ENCODE measurements at regions not wholly inside any gene's neighbourhood (a gene's known extent, or its start where the extent isn't known, plus 50 kb on each side); places are given as distances from the start of the nearest gene placed in this dataset.

GRCh38 chr5:21694567-21694966, 1158.6 kb downstream of the CDH12 start:
- CTCF ChIA-PET = interaction anchor here (0.8 kb wide), 1 partner anchor 41 kb away, joined by 4 read pairs; no protein-coding TSS in a partner anchor
- POLR2A ChIA-PET = no interaction called here
- no peaks in the 10 kb centered on the region for H3K27me3 Mint-ChIP-seq
- ATAC-seq (no peak), DNase-seq (no peak)
- no peaks in the 10 kb centered on the region for H3K4me1 Mint-ChIP-seq
- H3K4me3 Mint-ChIP-seq = no peak overlapping the region
- H3K36me3 Mint-ChIP-seq (ENCODE audit: low read depth) = no peaks in the 10 kb centered on the region
- no peak overlapping the region for H3K27ac Mint-ChIP-seq
- peaks cover 8% of the 10 kb centered on the region for H3K9me3 Mint-ChIP-seq (ENCODE audit: low read depth)
- intact Hi-C loops (cut with DNase I, micrococcal nuclease) = no loop called here

GRCh38 chr5:21693591-21693990, 1159.6 kb downstream of the CDH12 start:
- Mint-ChIP-seq H3K36me3 (ENCODE audit: low read depth) (no peaks in the 10 kb centered on the region), H3K27me3 (no peaks in the 10 kb centered on the region), H3K4me1 (no peaks in the 10 kb centered on the region), H3K27ac (no peak overlapping the region), H3K4me3 (no peak overlapping the region), H3K9me3 (ENCODE audit: low read depth) (peaks cover 7% of the 10 kb centered on the region)
- no peak for ATAC-seq
- DNase-seq = no peak
- CTCF ChIA-PET = no interaction called here
- POLR2A ChIA-PET = no interaction called here
- intact Hi-C loops (cut with DNase I, micrococcal nuclease) = no loop called here

- DNase-seq = no peak
- Mint-ChIP-seq H3K27me3 (no peaks in the 10 kb centered on the region), H3K9me3 (ENCODE audit: low read depth) (peaks cover 4% of the 10 kb centered on the region), H3K4me3 (no peak overlapping the region), H3K36me3 (ENCODE audit: low read depth) (no peaks in the 10 kb centered on the region), H3K27ac (no peak overlapping the region), H3K4me1 (no peaks in the 10 kb centered on the region)
- intact Hi-C loops (cut with DNase I, micrococcal nuclease) = no loop called here
- CTCF ChIA-PET = no interaction called here
- POLR2A ChIA-PET = no interaction called here
- no peak for ATAC-seq
Measured at GRCh38 chr5:21689587-21689986, 1163.6 kb downstream of the CDH12 start.

- intact Hi-C loops (cut with DNase I, micrococcal nuclease) = no loop called here
- DNase-seq (no peak), ATAC-seq (no peak)
- no peaks in the 10 kb centered on the region for H3K4me1 Mint-ChIP-seq
- ChIA-PET CTCF (no interaction called here), POLR2A (no interaction called here)
- H3K9me3 Mint-ChIP-seq (ENCODE audit: low read depth) = peaks cover 6% of the 10 kb centered on the region
- no peak overlapping the region for H3K27ac Mint-ChIP-seq
- H3K27me3 Mint-ChIP-seq = no peaks in the 10 kb centered on the region
- no peaks in the 10 kb centered on the region for H3K36me3 Mint-ChIP-seq (ENCODE audit: low read depth)
- H3K4me3 Mint-ChIP-seq = no peak overlapping the region
Measured at GRCh38 chr5:21688655-21689054, 1164.5 kb downstream of the CDH12 start.

GRCh38 chr5:21687621-21688020, 1165.5 kb downstream of the CDH12 start:
- Mint-ChIP-seq H3K9me3 (ENCODE audit: low read depth) (peaks cover 6% of the 10 kb centered on the region), H3K27ac (no peak overlapping the region), H3K4me3 (no peak overlapping the region), H3K4me1 (no peaks in the 10 kb centered on the region), H3K36me3 (ENCODE audit: low read depth) (no peaks in the 10 kb centered on the region), H3K27me3 (no peaks in the 10 kb centered on the region)
- CTCF ChIA-PET = no interaction called here
- POLR2A ChIA-PET = no interaction called here
- no peak for DNase-seq
- intact Hi-C loops (cut with DNase I, micrococcal nuclease) = no loop called here
- no peak for ATAC-seq

- CTCF ChIA-PET = no interaction called here
- POLR2A ChIA-PET = no interaction called here
- Mint-ChIP-seq H3K9me3 (ENCODE audit: low read depth) (peaks cover 6% of the 10 kb centered on the region), H3K27ac (no peak overlapping the region), H3K36me3 (ENCODE audit: low read depth) (no peaks in the 10 kb centered on the region), H3K4me1 (no peaks in the 10 kb centered on the region), H3K4me3 (no peak overlapping the region), H3K27me3 (no peaks in the 10 kb centered on the region)
- intact Hi-C loops (cut with DNase I, micrococcal nuclease) = no loop called here
- DNase-seq = no peak
- no peak for ATAC-seq
Measured at GRCh38 chr5:21686706-21687105, 1166.4 kb downstream of the CDH12 start.

- Mint-ChIP-seq H3K4me3 (no peak overlapping the region), H3K27ac (no peak overlapping the region), H3K36me3 (ENCODE audit: low read depth) (no peaks in the 10 kb centered on the region), H3K9me3 (ENCODE audit: low read depth) (peaks cover 6% of the 10 kb centered on the region), H3K4me1 (no peaks in the 10 kb centered on the region), H3K27me3 (no peaks in the 10 kb centered on the region)
- ATAC-seq (no peak), DNase-seq (no peak)
- ChIA-PET CTCF (no interaction called here), POLR2A (no interaction called here)
- intact Hi-C loops (cut with DNase I, micrococcal nuclease) = no loop called here
Measured at GRCh38 chr5:21685522-21685921, 1167.6 kb downstream of the CDH12 start.

GRCh38 chr5:21684992-21685391, 1168.2 kb downstream of the CDH12 start:
- Mint-ChIP-seq H3K27ac (no peak overlapping the region), H3K4me3 (no peak overlapping the region), H3K9me3 (ENCODE audit: low read depth) (peaks cover 6% of the 10 kb centered on the region), H3K4me1 (no peaks in the 10 kb centered on the region), H3K36me3 (ENCODE audit: low read depth) (no peaks in the 10 kb centered on the region), H3K27me3 (no peaks in the 10 kb centered on the region)
- ChIA-PET POLR2A (no interaction called here), CTCF (no interaction called here)
- intact Hi-C loops (cut with DNase I, micrococcal nuclease) = no loop called here
- no peak for ATAC-seq
- DNase-seq = no peak

- no peak for ATAC-seq
- Mint-ChIP-seq H3K27ac (no peak overlapping the region), H3K27me3 (no peaks in the 10 kb centered on the region), H3K36me3 (ENCODE audit: low read depth) (no peaks in the 10 kb centered on the region), H3K9me3 (ENCODE audit: low read depth) (peaks cover 2% of the 10 kb centered on the region), H3K4me1 (no peaks in the 10 kb centered on the region), H3K4me3 (no peak overlapping the region)
- intact Hi-C loops (cut with DNase I, micrococcal nuclease) = no loop called here
- CTCF ChIA-PET = no interaction called here
- POLR2A ChIA-PET = no interaction called here
- DNase-seq = no peak
Measured at GRCh38 chr5:21681911-21682310, 1171.2 kb downstream of the CDH12 start.

- ATAC-seq = no peak
- Mint-ChIP-seq H3K27me3 (no peaks in the 10 kb centered on the region), H3K27ac (no peak overlapping the region), H3K4me1 (no peaks in the 10 kb centered on the region), H3K36me3 (ENCODE audit: low read depth) (no peaks in the 10 kb centered on the region), H3K9me3 (ENCODE audit: low read depth) (peaks cover 2% of the 10 kb centered on the region), H3K4me3 (no peak overlapping the region)
- intact Hi-C loops (cut with DNase I, micrococcal nuclease) = no loop called here
- ChIA-PET CTCF (no interaction called here), POLR2A (no interaction called here)
- DNase-seq = no peak
Measured at GRCh38 chr5:21680641-21681040, 1172.5 kb downstream of the CDH12 start.

GRCh38 chr5:21680196-21680595, 1172.9 kb downstream of the CDH12 start:
- Mint-ChIP-seq H3K4me3 (no peak overlapping the region), H3K4me1 (no peaks in the 10 kb centered on the region), H3K27ac (no peak overlapping the region), H3K36me3 (ENCODE audit: low read depth) (no peaks in the 10 kb centered on the region), H3K9me3 (ENCODE audit: low read depth) (peaks cover 2% of the 10 kb centered on the region), H3K27me3 (no peaks in the 10 kb centered on the region)
- ChIA-PET POLR2A (no interaction called here), CTCF (no interaction called here)
- intact Hi-C loops (cut with DNase I, micrococcal nuclease) = no loop called here
- DNase-seq = no peak
- no peak for ATAC-seq

GRCh38 chr5:21678526-21678925, 1174.6 kb downstream of the CDH12 start:
- DNase-seq (no peak), ATAC-seq (no peak)
- no peaks in the 10 kb centered on the region for H3K4me1 Mint-ChIP-seq
- no peak overlapping the region for H3K4me3 Mint-ChIP-seq
- no peaks in the 10 kb centered on the region for H3K9me3 Mint-ChIP-seq (ENCODE audit: low read depth)
- H3K27ac Mint-ChIP-seq = no peak overlapping the region
- ChIA-PET CTCF (no interaction called here), POLR2A (interaction anchor here (0.7 kb wide), 1 partner anchor 9 kb away, joined by 3 read pairs; no protein-coding TSS in a partner anchor)
- H3K27me3 Mint-ChIP-seq = no peaks in the 10 kb centered on the region
- intact Hi-C loops (cut with DNase I, micrococcal nuclease) = no loop called here
- no peaks in the 10 kb centered on the region for H3K36me3 Mint-ChIP-seq (ENCODE audit: low read depth)

GRCh38 chr5:21672911-21673310, 1180.2 kb downstream of the CDH12 start:
- no peak for DNase-seq
- no peak for ATAC-seq
- peaks cover 1% of the 10 kb centered on the region for H3K9me3 Mint-ChIP-seq (ENCODE audit: low read depth)
- H3K4me1 Mint-ChIP-seq = no peaks in the 10 kb centered on the region
- no peaks in the 10 kb centered on the region for H3K36me3 Mint-ChIP-seq (ENCODE audit: low read depth)
- H3K4me3 Mint-ChIP-seq = no peak overlapping the region
- intact Hi-C loops (cut with DNase I, micrococcal nuclease) = no loop called here
- H3K27me3 Mint-ChIP-seq = no peaks in the 10 kb centered on the region
- ChIA-PET POLR2A (no interaction called here), CTCF (no interaction called here)
- no peak overlapping the region for H3K27ac Mint-ChIP-seq

All from activated CD4-positive, alpha-beta T cell treated with anti-CD3 and anti-CD28 coated beads for 36 hours (primary cell).